BLaER1 treated with 17β-estradiol and CSF1 and Interleukin-3, amounts not matched to agents 10 nM and 100 nM (cell line): ENCODE measurements at regions not wholly inside any gene's neighbourhood (a gene's known extent, or its start where the extent isn't known, plus 50 kb on each side); places are given as distances from the start of the nearest gene placed in this dataset.

Experiments
- H3K27ac ChIP-seq, 11 experiments: shearing (Covaris generic); formaldehyde crosslinking; 2 replicates each; pipeline ENCODE4 v1.8.1; 2022
- H3K27me3 ChIP-seq, 11 experiments: shearing (Covaris generic); formaldehyde crosslinking; 2 replicates each; pipeline ENCODE4 v1.8.1; 2022
- H3K36me3 ChIP-seq, 11 experiments: shearing (Covaris generic); formaldehyde crosslinking; 2 replicates each; pipeline ENCODE4 v1.8.1; 2022
- H3K4me1 ChIP-seq, 10 experiments: shearing (Covaris generic); formaldehyde crosslinking; 2 replicates each; pipeline ENCODE4 v1.8.1; 2022
- H3K4me2 ChIP-seq, 11 experiments: shearing (Covaris generic); formaldehyde crosslinking; 2 replicates each; pipeline ENCODE4 v1.8.1; 2022
- H3K4me3 ChIP-seq, 10 experiments: shearing (Covaris generic); formaldehyde crosslinking; 2 replicates each; pipeline ENCODE4 v1.8.1; 2022
- H3K9ac ChIP-seq, 11 experiments: shearing (Covaris generic); formaldehyde crosslinking; 2 replicates each; pipeline ENCODE4 v1.8.1; 2022
- H3K9me3 ChIP-seq, 11 experiments: shearing (Covaris generic); formaldehyde crosslinking; replicated peaks in 1 of 11; 2 replicates each; pipeline ENCODE4 v1.8.1; 2022
- H4K20me1 ChIP-seq, 11 experiments: shearing (Covaris generic); formaldehyde crosslinking; 2 replicates each; pipeline ENCODE4 v1.8.1; 2022
- Cebpa-rat ChIP-seq, 11 experiments: shearing (Covaris generic); IDR thresholded peaks; 2 replicates each; pipeline ENCODE4 v1.8.1; 2022

- no peak overlapping the region for H3K9ac ChIP-seq
- H3K27ac ChIP-seq: no peak overlapping the region
Observed at GRCh38 chr15:77784361-77785292, 151.9 kb upstream of the LINGO1 start.

GRCh38 chr15:77783636-77784035 is 150.9 kb upstream of the LINGO1 start:
- Histone ChIP-seq H3K4me1 (peaks cover 0 to 5% (median 3%) of the 10 kb centered on the region in 10 experiments; a peak in 13 of 20 replicates), H3K36me3 (no peaks in the 10 kb centered on the region), H3K27ac (no peak overlapping the region), H3K9me3 (peaks cover 0 to 14% (median 0%) of the 10 kb centered on the region in 11 experiments; a peak in 5 of 22 replicates), H3K27me3 (no peaks in the 10 kb centered on the region), H4K20me1 (peaks cover 0 to 5% (median 0%) of the 10 kb centered on the region in 11 experiments; a peak in 2 of 22 replicates), H3K4me2 (no peak overlapping the region), H3K4me3 (no peak overlapping the region), H3K9ac (no peak overlapping the region)
- no peak for TF ChIP-seq Cebpa-rat (IDR thresholded peaks at IDR 0.05)

More at GRCh38 chr15:77784361-77785292, 151.9 kb upstream of the LINGO1 start:
- Histone ChIP-seq H3K4me2 (no peak overlapping the region), H4K20me1 (peaks cover 0 to 5% (median 0%) of the 10 kb centered on the region in 11 experiments; a peak in 2 of 22 replicates), H3K4me1 (no peaks in the 10 kb centered on the region), H3K9me3 (peaks cover 0 to 12% (median 0%) of the 10 kb centered on the region in 11 experiments; a peak in 5 of 22 replicates), H3K4me3 (no peak overlapping the region), H3K36me3 (no peaks in the 10 kb centered on the region), H3K27me3 (no peaks in the 10 kb centered on the region)
- no peak for TF ChIP-seq Cebpa-rat (IDR thresholded peaks at IDR 0.05)

GRCh38 chr15:77782691-77783090 is 150.0 kb upstream of the LINGO1 start:
- Histone ChIP-seq H3K4me1 (peaks cover 5 to 14% (median 13%) of the 10 kb centered on the region in 10 experiments; a peak in 18 of 20 replicates), H4K20me1 (peaks cover 0 to 5% (median 0%) of the 10 kb centered on the region in 11 experiments; a peak in 2 of 22 replicates), H3K9me3 (peaks cover 0 to 14% (median 0%) of the 10 kb centered on the region in 11 experiments; a peak in 5 of 22 replicates), H3K27ac (no peak overlapping the region), H3K4me3 (no peak overlapping the region), H3K9ac (no peak overlapping the region), H3K36me3 (no peaks in the 10 kb centered on the region), H3K27me3 (no peaks in the 10 kb centered on the region), H3K4me2 (no peak overlapping the region)
- TF ChIP-seq Cebpa-rat (IDR thresholded peaks at IDR 0.05): no peak

- Histone ChIP-seq H3K27me3 (no peaks in the 10 kb centered on the region), H3K27ac (no peak overlapping the region)
Observed at GRCh38 chr15:77781946-77782240, 149.2 kb upstream of the LINGO1 start.

GRCh38 chr15:77781151-77781945 is 148.6 kb upstream of the LINGO1 start:
- H3K9me3 ChIP-seq: peaks cover 0 to 14% (median 0%) of the 10 kb centered on the region in 11 experiments; a peak in 5 of 22 replicates
- peaks cover 0 to 5% (median 0%) of the 10 kb centered on the region in 11 experiments; a peak in 2 of 22 replicates for H4K20me1 ChIP-seq
- no peak overlapping the region for H3K4me2 ChIP-seq
- no peak overlapping the region for H3K9ac ChIP-seq
- peaks cover 5 to 27% (median 23%) of the 10 kb centered on the region in 10 experiments; a peak in 18 of 20 replicates for H3K4me1 ChIP-seq
- H3K4me3 ChIP-seq: no peak overlapping the region
- no peaks in the 10 kb centered on the region for H3K36me3 ChIP-seq
- no peak overlapping the region for H3K27ac ChIP-seq
- H3K27me3 ChIP-seq: no peaks in the 10 kb centered on the region
- no peak for TF ChIP-seq Cebpa-rat (IDR thresholded peaks at IDR 0.05)

More at GRCh38 chr15:77781946-77782240, 149.2 kb upstream of the LINGO1 start:
- Histone ChIP-seq H3K36me3 (no peaks in the 10 kb centered on the region), H3K4me1 (peaks cover 5 to 22% (median 19%) of the 10 kb centered on the region in 10 experiments; a peak in 18 of 20 replicates), H3K4me2 (no peak overlapping the region), H3K9ac (no peak overlapping the region), H3K9me3 (peaks cover 0 to 14% (median 0%) of the 10 kb centered on the region in 11 experiments; a peak in 5 of 22 replicates), H4K20me1 (peaks cover 0 to 5% (median 0%) of the 10 kb centered on the region in 11 experiments; a peak in 2 of 22 replicates), H3K4me3 (no peak overlapping the region)
- TF ChIP-seq Cebpa-rat (IDR thresholded peaks at IDR 0.05): no peak

GRCh38 chr15:77778802-77779201 is 146.1 kb upstream of the LINGO1 start:
- Histone ChIP-seq H3K4me3 (no peak overlapping the region), H3K4me2 (peak overlapping the region in 9 of 11 experiments; percentile 33 to 80 (median 67); a peak in 15 of 22 replicates), H4K20me1 (peaks cover 0 to 2% (median 0%) of the 10 kb centered on the region in 11 experiments; a peak in 1 of 22 replicates), H3K9me3 (peaks cover 0 to 14% (median 0%) of the 10 kb centered on the region in 11 experiments; a peak in 5 of 22 replicates), H3K27me3 (no peaks in the 10 kb centered on the region), H3K27ac (peak overlapping the region in 2 of 11 experiments; percentile 18 to 59; a peak in 2 of 22 replicates), H3K9ac (no peak overlapping the region), H3K4me1 (peaks cover 13 to 35% (median 26%) of the 10 kb centered on the region in 10 experiments; a peak in 19 of 20 replicates), H3K36me3 (no peaks in the 10 kb centered on the region)
- no peak for TF ChIP-seq Cebpa-rat (IDR thresholded peaks at IDR 0.05)

GRCh38 chr15:77775837-77776236 is 143.1 kb upstream of the LINGO1 start:
- Histone ChIP-seq H3K4me2 (no peak overlapping the region), H3K9me3 (peaks cover 0 to 14% (median 0%) of the 10 kb centered on the region in 11 experiments; a peak in 5 of 22 replicates), H3K4me3 (no peak overlapping the region), H4K20me1 (peaks cover 0 to 2% (median 0%) of the 10 kb centered on the region in 11 experiments; a peak in 2 of 22 replicates), H3K27ac (no peak overlapping the region), H3K9ac (no peak overlapping the region), H3K27me3 (no peaks in the 10 kb centered on the region), H3K4me1 (peaks cover 13 to 35% (median 26%) of the 10 kb centered on the region in 10 experiments; a peak in 19 of 20 replicates), H3K36me3 (no peaks in the 10 kb centered on the region)
- TF ChIP-seq Cebpa-rat (IDR thresholded peaks at IDR 0.05): no peak

GRCh38 chr15:77775373-77775772 is 142.7 kb upstream of the LINGO1 start:
- H3K27me3 ChIP-seq: no peaks in the 10 kb centered on the region
- H3K9ac ChIP-seq: no peak overlapping the region
- no peak overlapping the region for H3K27ac ChIP-seq
- H3K36me3 ChIP-seq: no peaks in the 10 kb centered on the region
- no peak overlapping the region for H3K4me3 ChIP-seq
- peaks cover 13 to 35% (median 26%) of the 10 kb centered on the region in 10 experiments; a peak in 19 of 20 replicates for H3K4me1 ChIP-seq
- no peak for TF ChIP-seq Cebpa-rat (IDR thresholded peaks at IDR 0.05)
- peaks cover 0 to 6% (median 0%) of the 10 kb centered on the region in 11 experiments; a peak in 2 of 22 replicates for H4K20me1 ChIP-seq
- H3K9me3 ChIP-seq: peaks cover 0 to 9% (median 0%) of the 10 kb centered on the region in 11 experiments; a peak in 5 of 22 replicates
- no peak overlapping the region for H3K4me2 ChIP-seq
